ENCODE measurements at regions not wholly inside any gene's neighbourhood (a gene's known extent, or its start where the extent isn't known, plus 50 kb on each side); places are given as distances from the start of the nearest gene placed in this dataset.

- TF ChIP-seq CTCF (conservative IDR thresholded peaks at IDR 0.05; ENCODE audit: control insufficient read depth, insufficient read depth, low read depth, low read length): no peak
- no peak for DNase-seq (ENCODE audit: low read depth)
- H3K4me3 ChIP-seq (ENCODE audit: control insufficient read depth, low read depth, low read length): no peak overlapping the region
These were observed 69.4 kb upstream of the HGFAC start for GRCh38 chr4:3372264-3372932.

- H3K4me3 ChIP-seq (ENCODE audit: control insufficient read depth, low read depth, low read length): no peak overlapping the region
- no peak for DNase-seq (ENCODE audit: low read depth)
- no peak for TF ChIP-seq CTCF (conservative IDR thresholded peaks at IDR 0.05; ENCODE audit: control insufficient read depth, insufficient read depth, low read depth, low read length)
These were observed 68.8 kb upstream of the HGFAC start for GRCh38 chr4:3372933-3373465.

GRCh38 chr4:3373468-3373867, 68.3 kb upstream of the HGFAC start:
- DNase-seq (ENCODE audit: low read depth): no peak
- no peak for TF ChIP-seq CTCF (conservative IDR thresholded peaks at IDR 0.05; ENCODE audit: control insufficient read depth, insufficient read depth, low read depth, low read length)
- H3K4me3 ChIP-seq (ENCODE audit: control insufficient read depth, low read depth, low read length): no peak overlapping the region

GRCh38 chr4:3374011-3374645, 67.6 kb upstream of the HGFAC start:
- TF ChIP-seq CTCF (conservative IDR thresholded peaks at IDR 0.05; ENCODE audit: control insufficient read depth, insufficient read depth, low read depth, low read length): no peak
- no peak overlapping the region for H3K4me3 ChIP-seq (ENCODE audit: control insufficient read depth, low read depth, low read length)
- DNase-seq (ENCODE audit: low read depth): no peak

GRCh38 chr4:3374667-3375066, 67.1 kb upstream of the HGFAC start:
- TF ChIP-seq CTCF (conservative IDR thresholded peaks at IDR 0.05; ENCODE audit: control insufficient read depth, insufficient read depth, low read depth, low read length): no peak
- no peak overlapping the region for H3K4me3 ChIP-seq (ENCODE audit: control insufficient read depth, low read depth, low read length)
- DNase-seq (ENCODE audit: low read depth): no peak

- H3K4me3 ChIP-seq (ENCODE audit: control insufficient read depth, low read depth, low read length): no peak overlapping the region
- TF ChIP-seq CTCF (conservative IDR thresholded peaks at IDR 0.05; ENCODE audit: control insufficient read depth, insufficient read depth, low read depth, low read length): peak; percentile 5
- peak; percentile 92 for DNase-seq (ENCODE audit: low read depth)
These were observed 66.1 kb upstream of the HGFAC start for GRCh38 chr4:3375688-3376087.
